Activated naive CD4-positive, alpha-beta T cell treated with anti-CD3 and anti-CD28 coated beads, Interleukin-2, amount 10 ng/mL, durations not matched to agents 7 days and 5 days (primary cell): ENCODE measurements at regions not wholly inside any gene's neighbourhood (a gene's known extent, or its start where the extent isn't known, plus 50 kb on each side); places are given as distances from the start of the nearest gene placed in this dataset.

Experiments
- CTCF ChIA-PET: fragments of 350-600 bp; sonication (Branson Sonifier 250); formaldehyde crosslinking; loops from one replicate; lab custom pipeline; 2021; ENCODE audit warnings: antibody characterized with exemption; lab: Charles Lee
- DNase-seq: peaks from one replicate; pipeline ENCODE4 v3.0.0-alpha.2; 2020
- H3K27ac Mint-ChIP-seq: one replicate; pipeline ENCODE4 v1.8.0; 2021; ENCODE audit warnings: mild to moderate bottlenecking, moderate library complexity, mixed read lengths
- H3K27me3 Mint-ChIP-seq: one replicate; pipeline ENCODE4 v1.8.0; 2021; ENCODE audit warnings: mild to moderate bottlenecking, mixed read lengths
- H3K36me3 Mint-ChIP-seq: one replicate; pipeline ENCODE4 v1.8.0; 2021; ENCODE audit warnings: mixed read lengths
- H3K4me1 Mint-ChIP-seq: one replicate; pipeline ENCODE4 v1.8.0; 2021; ENCODE audit warnings: mixed read lengths
- H3K4me3 Mint-ChIP-seq: one replicate; pipeline ENCODE4 v1.8.0; 2021; ENCODE audit warnings: mild to moderate bottlenecking, moderate library complexity, mixed read lengths
- H3K9me3 Mint-ChIP-seq: one replicate; pipeline ENCODE4 v1.8.0; 2021; ENCODE audit warnings: mixed read lengths

DNA sequence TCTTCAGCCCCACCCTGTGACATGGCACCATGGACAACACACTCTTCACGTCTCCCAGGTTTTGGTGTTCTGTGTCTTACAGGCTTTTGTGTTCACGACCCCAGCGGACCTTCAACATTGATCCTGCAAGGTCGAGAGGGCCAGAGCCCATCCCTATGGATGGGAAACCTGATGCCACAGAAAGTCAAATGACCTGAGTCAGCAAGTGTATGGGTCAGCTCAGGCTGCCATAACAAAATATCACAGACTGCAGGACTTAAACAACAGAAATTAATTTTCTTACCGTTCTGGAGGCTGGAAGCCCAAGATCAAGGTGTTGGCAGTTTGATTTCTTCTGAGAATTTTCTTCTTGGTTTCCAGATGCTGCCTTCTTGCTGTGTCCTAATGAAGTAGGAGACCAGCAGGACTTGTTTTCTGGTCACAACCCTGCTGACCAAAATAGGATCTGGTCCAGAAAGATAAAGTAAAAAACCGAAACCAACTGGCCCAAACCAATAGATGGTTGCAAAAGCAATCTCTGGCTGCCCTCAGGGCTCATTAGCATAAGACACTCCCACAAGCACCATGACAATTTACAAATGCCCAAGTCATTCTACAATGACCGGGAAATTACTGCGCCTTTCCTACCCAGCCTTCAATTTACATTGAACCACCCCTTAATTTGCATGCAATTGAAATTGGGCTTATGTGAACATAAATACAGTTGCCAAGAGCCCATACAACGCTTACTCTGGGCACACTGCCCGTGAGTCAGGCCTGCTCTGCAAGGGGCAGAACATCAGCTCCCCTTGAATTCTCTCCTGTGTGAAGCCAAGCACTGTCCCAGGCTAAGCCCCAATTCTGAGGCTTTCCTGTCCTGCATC is 82.9 kb upstream of the SLC22A11 start:
- Mint-ChIP-seq H3K27ac (no peak overlapping the region), H3K4me1 (no peaks in the 10 kb centered on the region), H3K9me3 (no peaks in the 10 kb centered on the region), H3K27me3 (peaks cover 47% of the 10 kb centered on the region), H3K36me3 (no peaks in the 10 kb centered on the region), H3K4me3 (no peak overlapping the region)
- CTCF ChIA-PET = interaction anchor here (1.2 kb wide), 1 partner anchor 24 kb away, joined by 3 read pairs; no protein-coding TSS in a partner anchor
- DNase-seq = no peak

DNA sequence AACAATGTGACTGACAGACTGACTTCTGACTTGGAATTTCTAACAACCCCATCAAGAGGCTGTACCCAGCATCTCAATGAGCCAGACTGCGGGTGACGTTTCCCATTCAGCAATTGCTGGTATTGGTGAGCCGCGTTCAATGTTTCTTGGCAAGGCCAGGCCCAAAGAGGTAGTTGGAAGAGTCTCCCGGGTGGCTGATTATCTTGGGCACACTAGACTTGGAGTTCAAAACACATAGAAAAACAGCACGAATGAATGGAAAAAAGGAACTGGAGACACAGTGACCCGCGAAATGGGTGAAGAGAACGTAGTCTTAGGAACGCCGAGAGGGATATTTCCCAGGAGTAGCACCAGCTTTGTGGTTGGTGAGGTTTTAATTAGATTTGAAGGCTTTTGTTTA is 81.1 kb upstream of the SLC22A11 start:
- CTCF ChIA-PET = no interaction called here
- DNase-seq = no peak
- no peaks in the 10 kb centered on the region for H3K9me3 Mint-ChIP-seq
- H3K36me3 Mint-ChIP-seq = no peaks in the 10 kb centered on the region
- no peak overlapping the region for H3K27ac Mint-ChIP-seq
- H3K27me3 Mint-ChIP-seq = peaks cover 40% of the 10 kb centered on the region
- no peaks in the 10 kb centered on the region for H3K4me1 Mint-ChIP-seq
- no peak overlapping the region for H3K4me3 Mint-ChIP-seq

DNA sequence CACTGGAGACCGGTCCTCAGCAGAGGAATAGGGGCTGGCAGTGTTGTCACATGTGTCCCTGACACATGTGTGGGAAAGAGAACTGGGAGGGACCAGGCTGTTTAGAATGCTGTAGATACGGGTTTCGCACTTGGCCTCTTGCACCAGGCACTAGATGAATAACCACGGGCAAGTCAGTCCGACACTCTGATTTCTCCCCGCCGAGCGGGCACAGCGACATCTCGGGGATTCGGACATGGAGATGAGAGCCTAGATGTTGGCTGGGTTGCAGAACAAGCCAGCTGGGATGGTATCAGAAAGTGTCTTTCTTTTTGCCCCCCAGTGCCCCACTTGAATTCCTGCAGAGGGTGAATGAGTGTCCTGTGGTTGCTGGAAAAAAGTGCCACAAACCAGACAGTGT is 80.6 kb upstream of the SLC22A11 start:
- H3K4me3 Mint-ChIP-seq = no peak overlapping the region
- H3K36me3 Mint-ChIP-seq = no peaks in the 10 kb centered on the region
- H3K4me1 Mint-ChIP-seq = no peaks in the 10 kb centered on the region
- CTCF ChIA-PET = no interaction called here
- no peak for DNase-seq
- no peak overlapping the region for H3K27ac Mint-ChIP-seq
- H3K9me3 Mint-ChIP-seq = no peaks in the 10 kb centered on the region
- peaks cover 39% of the 10 kb centered on the region for H3K27me3 Mint-ChIP-seq

DNA sequence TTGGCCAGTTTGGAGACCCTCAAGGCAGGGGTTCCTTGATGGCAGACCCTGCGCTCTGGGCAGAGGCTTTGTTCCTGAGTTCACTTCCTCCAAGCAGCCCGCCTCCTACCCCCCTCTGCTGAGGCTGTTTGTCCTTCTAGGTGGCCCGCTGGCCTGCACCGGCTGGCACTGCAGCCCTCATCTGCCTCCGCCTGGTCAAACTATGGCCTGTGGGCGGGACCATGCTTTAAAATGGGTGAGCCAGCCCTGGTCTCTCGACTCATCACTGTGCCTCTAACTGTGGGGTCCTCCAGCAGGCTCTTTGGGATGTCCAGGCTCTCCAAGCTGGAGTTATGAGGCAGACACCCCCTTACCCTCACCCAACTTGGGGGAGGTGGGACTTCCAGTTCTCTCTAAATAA is 78.9 kb upstream of the SLC22A11 start:
- DNase-seq = no peak
- H3K36me3 Mint-ChIP-seq = no peaks in the 10 kb centered on the region
- no peaks in the 10 kb centered on the region for H3K4me1 Mint-ChIP-seq
- H3K4me3 Mint-ChIP-seq = no peak overlapping the region
- CTCF ChIA-PET = no interaction called here
- no peaks in the 10 kb centered on the region for H3K9me3 Mint-ChIP-seq
- peaks cover 42% of the 10 kb centered on the region for H3K27me3 Mint-ChIP-seq
- H3K27ac Mint-ChIP-seq = no peak overlapping the region

DNA sequence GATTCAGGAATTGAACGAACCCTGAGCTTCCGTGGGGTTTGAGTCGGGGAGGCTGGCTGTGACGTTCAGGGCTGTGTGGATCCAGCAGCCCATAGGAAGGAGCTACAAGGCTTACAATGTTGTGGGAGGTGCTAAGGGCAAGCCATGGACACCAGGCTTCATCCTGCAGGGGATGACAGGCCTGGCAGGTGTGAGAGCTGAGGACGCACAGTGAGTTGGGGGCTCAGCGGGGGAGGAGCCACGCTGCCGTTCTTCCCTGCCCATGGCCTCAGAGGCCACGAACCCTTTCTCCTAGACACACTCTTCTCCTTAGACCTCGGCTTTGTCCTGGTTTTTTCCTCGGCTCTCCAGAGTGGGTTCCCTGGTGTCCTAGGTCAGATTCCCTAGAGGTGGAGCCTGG is 78.1 kb upstream of the SLC22A11 start:
- H3K27me3 Mint-ChIP-seq = peaks cover 35% of the 10 kb centered on the region
- no peak for DNase-seq
- CTCF ChIA-PET = no interaction called here
- H3K9me3 Mint-ChIP-seq = no peaks in the 10 kb centered on the region
- no peak overlapping the region for H3K4me3 Mint-ChIP-seq
- no peak overlapping the region for H3K27ac Mint-ChIP-seq
- H3K36me3 Mint-ChIP-seq = no peaks in the 10 kb centered on the region
- no peaks in the 10 kb centered on the region for H3K4me1 Mint-ChIP-seq

DNA sequence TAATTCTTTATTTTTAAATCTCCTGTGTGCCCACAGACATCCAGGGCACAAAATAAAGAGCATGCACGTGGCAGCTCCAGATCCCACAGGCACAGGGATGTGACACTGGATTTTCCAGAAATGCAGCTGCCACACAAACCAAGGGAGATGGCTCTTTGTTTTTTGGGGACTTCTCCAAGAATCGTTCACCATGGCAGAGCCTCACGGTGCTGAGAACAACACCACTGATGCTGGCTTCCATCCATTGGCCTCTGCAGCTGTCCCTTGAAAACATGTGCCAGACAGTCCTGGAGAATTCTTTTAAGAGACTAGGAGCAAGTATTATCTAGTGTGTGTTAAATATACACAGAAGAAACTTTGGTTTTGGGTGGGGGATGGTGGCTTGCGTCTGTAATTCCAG is 73.2 kb upstream of the SLC22A11 start:
- no peak overlapping the region for H3K27ac Mint-ChIP-seq
- H3K9me3 Mint-ChIP-seq = no peaks in the 10 kb centered on the region
- no peak overlapping the region for H3K4me3 Mint-ChIP-seq
- DNase-seq = no peak
- no peaks in the 10 kb centered on the region for H3K4me1 Mint-ChIP-seq
- peaks cover 48% of the 10 kb centered on the region for H3K27me3 Mint-ChIP-seq
- no peaks in the 10 kb centered on the region for H3K36me3 Mint-ChIP-seq
- CTCF ChIA-PET = interaction anchor here (1.2 to 1.8 kb wide), 2 partner anchors 31 to 33 kb away, joined by 3 to 4 read pairs; no protein-coding TSS in a partner anchor

DNA sequence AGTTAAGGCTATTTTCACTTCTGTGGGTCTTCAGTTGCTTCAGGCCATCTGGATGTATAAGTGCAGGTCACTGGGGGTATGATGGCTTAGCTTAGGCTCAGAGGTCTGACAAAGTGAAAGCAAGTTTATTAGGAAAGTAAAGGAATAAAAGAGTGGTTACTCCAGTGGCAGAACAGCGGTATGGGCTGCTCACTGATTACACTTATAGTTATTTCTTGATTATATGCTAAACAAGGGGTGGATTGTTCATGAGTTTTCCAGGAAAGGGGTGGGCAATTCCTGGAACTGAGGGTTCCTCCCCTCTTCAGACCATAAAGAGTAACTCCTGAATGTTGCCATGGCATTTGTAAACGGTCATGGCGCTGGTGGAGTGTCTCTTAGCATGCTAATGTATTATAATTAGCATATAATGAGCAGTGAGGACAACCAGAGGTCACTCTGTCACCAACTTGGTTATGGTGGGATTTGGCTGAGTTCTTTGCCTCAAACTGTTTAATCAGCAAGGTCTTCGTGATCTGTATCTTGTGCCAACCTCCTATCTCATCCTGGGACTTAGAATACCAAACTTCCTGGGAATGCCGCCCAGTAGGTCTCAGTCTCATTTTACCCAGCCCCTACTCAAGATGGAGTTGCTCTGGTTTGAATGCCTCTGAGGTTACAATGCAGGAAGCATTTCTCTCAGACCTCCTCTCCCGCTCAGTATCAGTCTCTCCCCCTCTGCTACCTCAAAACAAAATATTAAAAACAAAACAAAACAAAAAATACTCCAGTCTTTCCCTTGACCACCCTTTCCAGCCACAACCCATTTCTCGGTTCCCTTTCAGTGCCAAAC is 71.3 kb upstream of the SLC22A11 start:
- CTCF ChIA-PET = no interaction called here
- Mint-ChIP-seq H3K36me3 (no peaks in the 10 kb centered on the region), H3K27me3 (peaks cover 38% of the 10 kb centered on the region), H3K4me1 (peaks cover under 1% of the 10 kb centered on the region), H3K27ac (no peak overlapping the region), H3K9me3 (no peaks in the 10 kb centered on the region), H3K4me3 (no peak overlapping the region)
- DNase-seq = no peak

DNA sequence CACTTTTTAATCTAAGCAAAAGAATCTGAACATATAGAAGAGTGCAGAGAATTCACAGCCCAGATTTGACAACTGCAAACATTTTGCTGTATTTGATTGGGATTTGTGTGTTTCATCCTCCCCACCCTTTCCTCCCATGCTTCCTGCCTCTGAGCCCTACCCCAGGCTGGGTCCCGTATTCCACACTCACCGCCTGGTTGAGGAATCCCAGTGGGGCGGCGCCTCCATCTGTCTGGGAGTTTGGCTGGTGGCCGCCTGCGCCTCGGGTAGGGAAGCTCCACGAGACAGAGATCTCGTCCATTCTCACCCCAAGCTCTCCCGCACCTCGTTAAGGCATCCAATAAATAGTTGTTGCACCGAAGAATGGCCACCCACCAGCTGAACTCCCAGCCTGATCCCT is 70.7 kb upstream of the SLC22A11 start:
- no peak overlapping the region for H3K27ac Mint-ChIP-seq
- DNase-seq = no peak
- H3K9me3 Mint-ChIP-seq = no peaks in the 10 kb centered on the region
- H3K27me3 Mint-ChIP-seq = peaks cover 42% of the 10 kb centered on the region
- CTCF ChIA-PET = no interaction called here
- peaks cover 2% of the 10 kb centered on the region for H3K4me1 Mint-ChIP-seq
- no peaks in the 10 kb centered on the region for H3K36me3 Mint-ChIP-seq
- H3K4me3 Mint-ChIP-seq = no peak overlapping the region

DNA sequence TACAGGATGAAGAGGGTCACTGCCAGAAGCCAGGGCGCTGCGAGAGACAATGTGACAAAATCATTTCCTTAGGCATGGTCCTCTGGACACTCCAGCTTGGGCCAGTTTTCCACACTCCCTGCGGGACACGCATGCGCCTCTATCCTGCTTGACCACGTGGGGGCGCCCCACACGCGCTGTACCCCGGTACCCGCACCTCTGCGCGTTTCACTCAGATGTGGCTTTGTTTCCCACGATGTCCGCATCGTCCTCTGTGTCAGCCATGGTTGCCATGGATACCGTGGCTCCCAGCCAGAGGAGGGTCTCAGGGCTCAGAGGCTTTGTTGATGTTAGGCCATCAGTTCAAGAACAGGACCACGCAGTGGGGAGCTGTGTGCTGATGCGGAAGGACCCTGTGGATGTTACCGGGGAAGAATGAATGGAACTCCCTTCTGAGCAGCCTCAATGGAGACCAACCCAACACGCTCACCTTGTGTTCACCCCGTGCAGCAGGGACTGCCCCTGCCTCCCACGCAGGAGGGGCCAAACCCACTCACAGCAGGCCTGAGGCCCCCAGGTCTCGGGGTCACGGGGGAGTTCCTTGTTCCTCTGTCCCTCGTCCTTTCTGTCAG is 65.8 kb upstream of the SLC22A11 start:
- Mint-ChIP-seq H3K9me3 (no peaks in the 10 kb centered on the region), H3K4me3 (no peak overlapping the region), H3K27me3 (peaks cover 40% of the 10 kb centered on the region), H3K4me1 (peaks cover 10% of the 10 kb centered on the region), H3K27ac (no peak overlapping the region), H3K36me3 (no peaks in the 10 kb centered on the region)
- CTCF ChIA-PET = interaction anchor here (0.7 to 1.7 kb wide), 5 partner anchors 27 to 272 kb away, joined by 3 to 10 read pairs (median 7); no protein-coding TSS in a partner anchor
- peak; percentile 60 for DNase-seq

DNA sequence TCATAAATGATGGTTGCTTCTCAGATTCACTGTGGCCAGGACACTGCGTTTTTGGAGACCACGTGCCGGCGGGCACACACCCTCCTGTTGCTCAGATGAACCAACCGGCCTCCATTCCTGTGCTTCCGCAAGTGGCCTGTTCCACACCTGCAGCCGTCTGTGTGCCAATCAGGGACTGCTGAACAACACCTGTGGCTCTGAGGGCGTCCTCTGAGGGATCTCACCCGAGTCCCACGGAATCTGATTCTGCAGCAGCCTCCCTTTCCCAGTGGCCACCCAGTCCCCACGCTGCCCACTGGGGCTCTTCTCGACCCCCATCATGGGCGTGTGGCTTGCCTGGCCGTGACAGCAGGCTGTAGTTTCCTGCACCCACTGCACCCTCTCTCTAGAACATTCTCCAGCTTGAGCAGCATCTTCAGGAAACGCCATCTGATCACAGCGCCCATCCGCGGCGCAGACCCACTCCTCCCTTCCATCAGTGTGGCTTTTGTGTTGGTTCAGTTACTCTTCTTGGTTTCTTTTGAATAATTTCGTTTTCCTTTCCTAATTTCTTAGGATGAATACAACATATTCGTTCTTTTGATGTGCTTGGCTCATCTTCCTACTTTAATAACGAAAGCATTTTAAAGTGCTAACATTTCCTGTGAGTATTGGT is 65.1 kb upstream of the SLC22A11 start:
- no peaks in the 10 kb centered on the region for H3K36me3 Mint-ChIP-seq
- CTCF ChIA-PET = interaction anchor here (0.7 to 1.7 kb wide), 7 partner anchors 26 to 273 kb away, joined by 3 to 10 read pairs (median 3); no protein-coding TSS in a partner anchor
- no peaks in the 10 kb centered on the region for H3K9me3 Mint-ChIP-seq
- H3K27ac Mint-ChIP-seq = no peak overlapping the region
- DNase-seq = no peak
- peaks cover 10% of the 10 kb centered on the region for H3K4me1 Mint-ChIP-seq
- H3K4me3 Mint-ChIP-seq = no peak overlapping the region
- H3K27me3 Mint-ChIP-seq = peaks cover 36% of the 10 kb centered on the region

DNA sequence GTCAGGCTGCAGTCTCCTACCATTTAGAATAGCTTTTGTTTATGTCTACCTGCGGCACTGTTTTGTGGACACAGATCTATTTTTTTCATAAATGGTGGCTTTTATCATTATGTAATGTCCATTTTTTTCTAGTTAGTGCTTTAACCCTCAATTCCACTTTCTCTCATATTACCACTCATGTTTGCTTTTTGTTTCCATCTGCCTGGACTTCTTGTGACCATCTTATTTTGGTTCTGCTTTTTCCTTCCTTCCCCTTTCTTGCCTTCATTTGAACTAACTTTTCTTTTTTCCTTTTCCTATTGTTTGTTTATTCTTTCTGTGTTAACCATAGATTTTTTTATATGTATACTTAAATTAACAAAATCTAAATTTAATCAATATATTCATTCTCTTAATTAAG is 63.2 kb upstream of the SLC22A11 start:
- H3K36me3 Mint-ChIP-seq = no peaks in the 10 kb centered on the region
- no peaks in the 10 kb centered on the region for H3K9me3 Mint-ChIP-seq
- H3K27ac Mint-ChIP-seq = no peak overlapping the region
- peaks cover 10% of the 10 kb centered on the region for H3K4me1 Mint-ChIP-seq
- peaks cover 31% of the 10 kb centered on the region for H3K27me3 Mint-ChIP-seq
- CTCF ChIA-PET = interaction anchor here (0.6 kb wide), 1 partner anchor 160 kb away, joined by 5 read pairs; no protein-coding TSS in a partner anchor
- H3K4me3 Mint-ChIP-seq = no peak overlapping the region
- DNase-seq = no peak

DNA sequence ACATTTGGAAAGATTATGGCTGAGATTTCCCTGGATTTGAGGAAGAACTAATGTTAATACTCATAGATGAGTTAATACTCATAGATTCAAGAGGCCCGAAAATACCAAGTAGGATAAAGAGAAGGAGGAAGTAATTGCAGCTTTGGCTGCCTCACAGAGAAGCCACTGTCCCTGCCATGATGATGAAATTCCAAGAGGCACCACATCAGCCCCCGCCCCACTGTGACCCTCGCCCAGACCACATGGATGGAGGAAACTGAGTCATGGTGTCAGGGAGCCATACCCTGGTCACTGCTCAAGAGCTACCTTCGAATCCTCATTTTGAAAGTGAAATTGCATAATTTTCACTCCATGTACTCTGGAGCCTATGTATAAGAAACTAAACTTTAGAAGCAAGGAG is 57.6 kb upstream of the SLC22A11 start:
- CTCF ChIA-PET = no interaction called here
- no peak for DNase-seq
- no peak overlapping the region for H3K27ac Mint-ChIP-seq
- H3K4me1 Mint-ChIP-seq = no peaks in the 10 kb centered on the region
- no peaks in the 10 kb centered on the region for H3K9me3 Mint-ChIP-seq
- peaks cover 20% of the 10 kb centered on the region for H3K27me3 Mint-ChIP-seq
- H3K4me3 Mint-ChIP-seq = no peak overlapping the region
- no peaks in the 10 kb centered on the region for H3K36me3 Mint-ChIP-seq

DNA sequence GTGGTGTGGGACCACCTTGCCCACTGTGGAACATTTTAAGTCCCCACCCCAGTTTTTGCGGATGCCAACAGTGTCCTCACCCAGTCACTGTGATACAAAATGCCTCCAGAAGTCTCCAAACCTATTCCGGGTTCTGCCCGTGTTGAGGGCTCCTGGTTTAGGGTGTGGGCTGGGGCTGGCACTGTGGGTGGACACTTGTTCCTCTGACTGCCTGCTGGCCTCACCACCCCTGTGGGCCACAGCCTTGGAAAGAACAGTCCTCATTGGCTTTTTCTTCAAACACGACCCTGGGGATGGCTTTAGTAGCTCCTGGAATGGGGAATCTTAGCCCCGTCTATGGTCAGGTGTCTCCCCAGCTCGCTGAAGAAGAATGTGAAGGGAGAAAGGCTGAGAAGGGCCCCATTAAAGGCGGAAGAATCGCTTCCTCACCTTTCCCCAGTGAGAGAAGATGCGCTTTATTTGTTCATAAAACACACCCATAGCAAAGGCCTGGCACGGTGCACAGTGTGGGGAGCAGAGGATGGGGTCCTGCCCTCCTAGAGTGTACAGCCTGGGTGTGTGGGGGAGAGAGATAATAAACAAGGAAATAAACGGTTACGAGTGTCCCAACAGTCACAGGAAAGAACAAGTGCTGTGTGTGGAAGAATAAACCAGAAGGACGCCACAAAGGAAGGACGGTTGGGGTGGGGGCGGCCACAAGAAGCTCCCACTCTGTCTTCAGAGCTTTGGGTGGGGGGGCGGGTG is 56.3 kb upstream of the SLC22A11 start:
- Mint-ChIP-seq H3K4me1 (no peaks in the 10 kb centered on the region), H3K4me3 (no peak overlapping the region), H3K9me3 (no peaks in the 10 kb centered on the region), H3K27ac (no peak overlapping the region), H3K27me3 (peaks cover 20% of the 10 kb centered on the region), H3K36me3 (no peaks in the 10 kb centered on the region)
- no peak for DNase-seq
- CTCF ChIA-PET = no interaction called here
